HG03439 (cell line): ENCODE measurements at regions not wholly inside any gene's neighbourhood (a gene's known extent, or its start where the extent isn't known, plus 50 kb on each side); places are given as distances from the start of the nearest gene placed in this dataset.
"Not testable (repeated sequence)": the region's sequence is repeated elsewhere in the genome, so short reads cannot be mapped to it uniquely, and the experiment has no call there.

ENCODE experiments used
- ATAC-seq: cut with Tn5 transposase; IDR thresholded peaks from one replicate; pipeline ENCODE4 v1.9.1; 2021; ENCODE audit warnings: mild to moderate bottlenecking, moderate library complexity; ENCODE audit not compliant: unreplicated experiment

GRCh38 chrX:15127010-15127409, 142.9 kb downstream of the ASB9 start:
- ATAC-seq: no peak

- no peak for ATAC-seq
These were observed 153.0 kb downstream of the ASB9 start for GRCh38 chrX:15116900-15117299.

DNA sequence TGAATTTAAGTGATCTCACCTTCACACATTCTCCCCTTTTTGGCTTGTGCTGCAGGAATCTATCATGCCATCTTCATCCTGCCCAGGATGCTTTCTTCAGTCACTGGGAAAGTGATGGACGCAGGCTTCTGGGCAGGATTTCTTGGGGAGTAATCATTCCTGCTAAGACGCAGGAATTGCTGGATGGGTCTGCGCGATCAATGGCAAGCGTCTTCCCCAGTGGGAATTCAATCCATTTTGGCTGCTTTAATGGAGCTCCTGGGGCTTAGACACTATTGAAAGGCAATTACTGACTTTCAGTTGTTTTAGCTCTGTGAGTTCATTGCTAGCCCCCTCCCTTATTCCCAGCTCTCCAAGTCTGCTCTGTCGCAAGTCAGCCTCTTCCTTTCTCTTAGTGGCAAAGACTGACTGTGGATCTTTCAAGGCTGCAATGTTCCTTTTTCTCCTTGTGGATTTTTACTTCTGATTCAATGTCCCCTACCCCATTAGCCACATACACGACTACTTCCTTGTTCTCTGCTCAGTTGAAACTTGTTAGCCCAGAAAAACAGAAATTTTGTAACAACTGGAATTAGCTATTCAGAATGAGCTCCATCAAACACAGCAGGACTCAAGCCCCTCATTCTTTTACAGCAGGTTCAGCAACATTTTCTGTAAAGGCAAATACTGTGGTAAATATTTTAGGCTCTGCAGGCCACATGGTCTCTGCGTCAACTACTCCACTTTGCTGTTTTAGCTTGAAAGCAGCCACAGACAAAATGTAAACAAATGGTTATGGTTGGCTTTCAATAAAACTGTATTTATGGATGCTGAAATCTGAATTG, 154.9 kb downstream of the ASB9 start:
- no peak for ATAC-seq

GRCh38 chrX:15107367-15107988, 162.4 kb downstream of the ASB9 start:
- no peak for ATAC-seq

DNA sequence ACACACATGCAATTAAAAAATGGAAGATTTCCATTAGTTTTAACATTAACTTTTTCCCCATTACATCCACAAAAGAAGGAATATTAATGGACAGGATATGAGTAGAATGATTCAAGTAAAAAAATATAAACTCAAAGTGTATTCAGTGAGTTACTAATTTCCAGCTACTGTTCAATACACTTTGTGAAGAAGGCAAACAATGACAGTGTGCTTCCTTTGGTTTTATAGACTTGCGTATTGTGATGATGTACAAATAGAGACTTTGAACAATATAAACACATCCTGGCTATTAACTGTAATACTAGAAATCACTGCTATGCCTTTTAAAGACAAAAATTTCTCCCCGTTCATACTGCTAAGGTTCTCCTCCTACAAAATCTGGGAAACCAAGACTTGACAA, 171.4 kb downstream of the ASB9 start:
- ATAC-seq: no peak

- ATAC-seq: no peak
These were observed 182.1 kb downstream of the ASB9 start for GRCh38 chrX:15087747-15088146.

DNA sequence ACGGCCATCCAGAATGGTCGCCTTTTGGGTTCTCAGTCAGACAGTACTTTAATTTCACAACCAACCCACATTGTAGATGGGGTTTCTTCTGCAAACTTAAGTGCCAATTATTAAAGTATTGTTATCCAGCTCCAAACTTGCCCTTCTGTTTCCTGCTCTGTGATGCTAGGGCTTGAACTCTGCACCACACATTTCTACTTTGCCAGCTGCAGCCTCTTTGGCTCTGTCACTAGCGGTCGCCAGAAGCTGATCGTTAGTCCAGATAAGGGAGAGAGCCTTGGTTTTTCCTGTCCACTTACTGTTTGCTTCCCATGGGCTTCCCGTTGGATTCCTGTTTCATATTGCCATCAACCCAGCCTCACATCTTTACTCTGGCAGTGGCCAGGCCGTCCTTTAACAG, 196.6 kb downstream of the ASB9 start:
- no peak for ATAC-seq

DNA sequence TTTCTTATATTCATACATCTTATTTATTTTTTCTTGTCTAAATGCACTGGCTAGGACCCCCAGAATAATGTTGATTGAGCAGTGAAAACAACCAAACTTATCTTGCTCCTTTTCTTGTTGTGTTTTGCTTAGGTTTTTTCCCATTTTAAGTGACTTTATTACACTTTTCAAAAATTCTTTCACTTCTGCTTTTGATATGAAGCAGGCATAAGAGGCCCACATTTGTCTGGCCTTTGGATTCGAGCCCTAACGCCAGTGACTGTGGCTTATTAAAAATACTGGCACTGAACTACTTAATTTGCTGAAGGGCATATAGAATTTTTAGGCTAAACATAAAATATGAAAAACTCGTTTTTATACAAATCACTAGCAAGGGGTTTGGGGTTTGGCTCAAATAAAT, 197.0 kb downstream of the ASB9 start:
- ATAC-seq: no peak

DNA sequence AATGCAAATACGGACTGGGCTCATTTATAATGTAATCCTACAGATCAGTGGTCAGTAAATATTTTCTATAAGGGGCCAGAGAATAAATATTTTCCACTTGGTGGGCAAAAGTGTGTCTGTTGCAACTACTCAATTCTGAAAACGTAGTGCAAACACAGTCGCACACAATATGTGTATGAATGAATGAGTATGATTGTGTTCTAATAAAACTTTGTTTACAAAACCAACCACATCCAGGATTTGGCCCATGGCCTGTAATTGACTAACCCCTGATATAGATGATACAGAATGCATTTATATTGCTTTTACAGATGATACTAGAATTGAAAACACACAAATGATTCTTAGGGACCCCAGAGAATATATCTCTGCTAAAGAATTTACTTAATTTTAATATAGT, 197.6 kb downstream of the ASB9 start:
- no peak for ATAC-seq

DNA sequence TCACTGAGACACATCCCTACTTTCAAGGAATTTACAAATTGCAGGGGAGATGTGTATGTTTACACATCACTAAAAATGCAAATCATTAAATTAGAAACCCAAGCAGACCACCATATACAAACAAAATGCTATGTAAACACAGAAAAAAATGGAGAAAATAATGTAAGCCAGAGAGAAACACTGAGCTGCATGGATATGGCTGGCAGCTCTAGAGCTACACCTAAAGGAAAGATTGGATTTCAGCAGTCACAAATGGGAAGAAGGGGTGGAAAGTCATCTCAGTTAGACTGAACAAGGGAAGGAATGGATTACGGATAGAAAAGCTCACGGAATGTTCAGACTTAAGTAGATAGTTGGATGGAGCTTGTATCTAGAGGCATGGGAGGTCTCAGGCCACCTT, 186.3 kb downstream of the MOSPD2 start:
- no peak for ATAC-seq

- no peak for ATAC-seq
These were observed 182.8 kb downstream of the MOSPD2 start for GRCh38 chrX:15056044-15056443.

DNA sequence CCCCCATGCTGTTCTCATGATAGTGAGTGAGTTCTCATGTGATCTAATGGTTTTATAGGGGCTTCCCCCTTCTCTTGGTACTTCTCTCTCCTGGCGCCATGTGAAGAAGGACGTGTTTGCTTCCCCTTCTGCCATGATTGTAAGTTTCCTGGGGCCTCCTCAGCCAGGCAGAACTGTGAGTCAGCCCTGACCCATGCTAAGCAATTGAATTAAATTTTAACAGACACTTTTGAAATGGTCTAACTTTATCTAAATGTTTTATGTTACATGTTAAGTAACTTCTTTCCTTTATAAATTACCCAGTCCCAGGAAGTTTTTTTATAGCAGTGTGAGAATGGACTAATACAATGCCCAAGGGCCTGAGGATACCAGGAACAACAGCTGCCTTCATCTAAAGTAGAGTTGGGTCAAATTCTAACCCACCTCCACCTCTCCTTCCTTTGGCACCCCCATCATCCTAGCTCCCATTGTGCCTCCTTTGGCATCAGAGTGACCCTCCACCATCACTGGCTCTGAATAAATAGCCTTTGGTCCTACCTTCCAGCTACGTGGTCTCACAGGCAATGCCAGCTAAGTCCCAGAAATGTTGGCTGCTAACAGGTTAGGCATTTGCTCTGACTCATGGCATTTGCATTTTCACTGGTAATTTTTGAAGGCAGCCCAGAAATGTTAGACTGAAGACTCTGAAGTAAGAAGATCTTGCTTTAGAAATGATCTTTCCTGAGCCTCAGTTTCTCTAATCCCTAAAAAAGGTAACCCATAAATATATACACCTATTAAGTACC, 182.1 kb downstream of the MOSPD2 start:
- ATAC-seq: no peak

DNA sequence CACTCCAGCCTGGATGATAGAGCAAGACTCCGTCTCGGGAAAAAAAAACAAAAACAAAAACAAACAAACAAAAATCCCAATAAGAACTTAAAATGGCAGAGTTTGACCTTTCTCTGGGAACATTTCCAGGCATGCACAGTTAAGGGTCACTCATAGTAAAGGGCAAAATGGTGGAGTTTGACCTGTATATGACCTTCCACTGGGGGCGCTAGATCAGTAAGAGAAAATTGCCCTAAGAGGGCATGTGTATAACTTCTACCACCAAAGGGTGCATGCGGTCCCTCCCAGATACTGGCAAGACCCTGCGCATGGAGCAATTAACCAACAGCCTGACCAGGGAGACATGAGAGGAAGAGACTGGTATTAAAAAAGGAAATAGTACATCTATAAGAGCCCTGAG, 177.2 kb downstream of the MOSPD2 start:
- no peak for ATAC-seq

DNA sequence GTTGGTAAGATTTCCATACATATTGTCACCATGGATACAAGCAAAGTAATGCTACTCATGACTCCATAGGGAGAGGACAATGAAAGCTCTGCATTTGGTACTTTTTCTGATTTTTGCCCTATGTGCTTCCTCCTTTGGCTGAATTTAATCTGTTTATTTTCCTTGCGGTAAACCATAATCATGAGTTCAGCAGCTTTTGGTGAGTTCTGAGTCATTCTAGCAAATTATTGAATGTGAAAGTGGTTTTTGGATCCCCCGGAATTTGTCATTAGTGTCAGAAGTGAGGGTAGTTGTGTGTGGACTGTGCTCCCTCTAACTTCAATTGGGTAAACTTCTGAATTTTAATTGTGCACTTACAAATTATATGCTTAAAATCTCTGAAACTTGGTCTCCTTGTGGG, 170.3 kb downstream of the MOSPD2 start:
- peak; percentile 80 for ATAC-seq

DNA sequence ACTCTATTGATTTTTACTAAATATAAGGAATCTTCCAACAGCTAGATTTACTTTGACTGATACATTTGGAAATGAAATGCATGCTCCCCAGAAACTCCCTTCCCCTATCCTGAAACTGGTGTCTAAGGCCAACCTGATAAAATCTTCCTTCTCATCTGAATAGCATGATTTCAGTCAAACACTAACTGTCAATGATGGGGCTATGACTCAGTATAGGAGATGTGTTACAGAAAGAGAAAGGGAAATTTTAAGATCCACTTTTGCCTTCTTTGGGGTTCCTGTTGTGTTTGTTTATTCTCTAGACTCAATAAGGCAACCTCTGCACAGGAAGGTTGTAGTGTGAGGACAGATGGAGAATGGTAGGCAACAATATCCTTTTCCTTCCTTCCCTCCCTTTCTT, 160.7 kb downstream of the MOSPD2 start:
- ATAC-seq: no peak

DNA sequence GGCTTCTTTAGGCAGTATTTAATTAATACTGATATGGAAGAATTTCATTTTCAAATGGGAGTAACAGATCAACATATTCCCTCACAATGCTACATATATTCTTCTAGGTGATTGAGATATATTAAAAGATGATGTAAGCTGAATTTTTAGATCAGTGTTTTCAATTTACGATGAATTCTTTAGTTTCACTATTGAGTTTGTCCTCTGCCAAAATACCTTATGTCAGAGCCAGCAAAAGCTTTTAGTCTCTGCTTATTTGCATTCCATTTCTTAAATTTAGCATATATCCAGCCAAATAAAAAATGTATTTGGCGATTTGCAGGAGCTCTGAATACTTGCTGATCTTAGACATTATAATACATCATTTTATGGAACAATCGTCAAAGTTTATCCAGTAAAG, 144.3 kb downstream of the MOSPD2 start:
- no peak for ATAC-seq

- no peak for ATAC-seq
These were observed 142.8 kb downstream of the MOSPD2 start for GRCh38 chrX:15016051-15016450.

GRCh38 chrX:15014281-15014680, 141.1 kb downstream of the MOSPD2 start:
- no peak for ATAC-seq

GRCh38 chrX:15013461-15013860, 140.2 kb downstream of the MOSPD2 start:
- ATAC-seq: no peak

GRCh38 chrX:14997271-14997670, 124.0 kb downstream of the MOSPD2 start:
- no peak for ATAC-seq

- not testable (repeated sequence) for ATAC-seq
These were observed 111.2 kb downstream of the MOSPD2 start for GRCh38 chrX:14984425-14984824.
